MM.1S (cell line): ENCODE measurements at regions not wholly inside any gene's neighbourhood (a gene's known extent, or its start where the extent isn't known, plus 50 kb on each side); places are given as distances from the start of the nearest gene placed in this dataset.

Experiments
- EZH2phosphoT487 ChIP-seq: fragments of 300-600 bp; sonication (generic); IDR thresholded peaks from 2 replicates; pipeline ENCODE4 v1.6.1; 2018; ENCODE audit warnings: antibody characterized with exemption, low read length
- TF ChIP-seq, protein P1 (sequence below): fragments of 300-600 bp; sonication (generic); IDR thresholded peaks from 2 replicates; pipeline ENCODE4 v1.5.1; 2016; ENCODE audit warnings: antibody characterized with exemption, low read length, mixed read lengths

DNA sequence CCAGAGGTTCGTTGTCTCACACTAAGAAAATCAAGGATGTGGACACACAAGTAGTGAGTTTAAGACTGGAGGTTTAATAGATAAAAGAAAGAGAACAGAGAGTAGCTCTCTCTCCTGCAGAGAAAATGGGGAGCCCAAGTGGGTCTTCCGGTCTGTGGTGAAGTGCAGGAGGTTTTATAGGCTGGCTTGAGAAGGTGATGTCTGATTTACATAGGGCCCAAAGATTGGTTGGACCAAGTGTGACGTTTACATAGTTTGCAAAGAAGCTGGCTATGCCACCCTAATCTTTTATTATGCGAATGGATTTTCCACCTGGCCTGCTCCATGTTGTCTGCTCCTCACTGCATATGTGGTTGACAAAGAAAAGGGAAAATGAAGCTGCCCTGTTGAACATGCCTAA lies 430.4 kb upstream of the TRIB2 start:
- TF ChIP-seq, protein P1, sequence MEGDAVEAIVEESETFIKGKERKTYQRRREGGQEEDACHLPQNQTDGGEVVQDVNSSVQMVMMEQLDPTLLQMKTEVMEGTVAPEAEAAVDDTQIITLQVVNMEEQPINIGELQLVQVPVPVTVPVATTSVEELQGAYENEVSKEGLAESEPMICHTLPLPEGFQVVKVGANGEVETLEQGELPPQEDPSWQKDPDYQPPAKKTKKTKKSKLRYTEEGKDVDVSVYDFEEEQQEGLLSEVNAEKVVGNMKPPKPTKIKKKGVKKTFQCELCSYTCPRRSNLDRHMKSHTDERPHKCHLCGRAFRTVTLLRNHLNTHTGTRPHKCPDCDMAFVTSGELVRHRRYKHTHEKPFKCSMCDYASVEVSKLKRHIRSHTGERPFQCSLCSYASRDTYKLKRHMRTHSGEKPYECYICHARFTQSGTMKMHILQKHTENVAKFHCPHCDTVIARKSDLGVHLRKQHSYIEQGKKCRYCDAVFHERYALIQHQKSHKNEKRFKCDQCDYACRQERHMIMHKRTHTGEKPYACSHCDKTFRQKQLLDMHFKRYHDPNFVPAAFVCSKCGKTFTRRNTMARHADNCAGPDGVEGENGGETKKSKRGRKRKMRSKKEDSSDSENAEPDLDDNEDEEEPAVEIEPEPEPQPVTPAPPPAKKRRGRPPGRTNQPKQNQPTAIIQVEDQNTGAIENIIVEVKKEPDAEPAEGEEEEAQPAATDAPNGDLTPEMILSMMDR, result no peak
- no peak for TF ChIP-seq EZH2phosphoT487
